ENCODE measurements at regions not wholly inside any gene's neighbourhood (a gene's known extent, or its start where the extent isn't known, plus 50 kb on each side); places are given as distances from the start of the nearest gene placed in this dataset.

GRCh38 chr7:120043250-120043649, 229.7 kb upstream of the KCND2 start:
- CTCF ChIA-PET = no interaction called here
- intact Hi-C loops (cut with micrococcal nuclease) = no loop called here
- H3K4me1 Mint-ChIP-seq (ENCODE audit: insufficient read depth, unreplicated experiment) = no peaks in the 10 kb centered on the region

GRCh38 chr7:120052884-120053382, 220.0 kb upstream of the KCND2 start:
- Mint-ChIP-seq H3K9me3 (ENCODE audit: unreplicated experiment) (no peaks in the 10 kb centered on the region), H3K27me3 (ENCODE audit: insufficient read depth, unreplicated experiment) (no peaks in the 10 kb centered on the region), H3K36me3 (ENCODE audit: insufficient read depth, unreplicated experiment) (no peaks in the 10 kb centered on the region), H3K27ac (ENCODE audit: low read depth, unreplicated experiment) (no peak overlapping the region), H3K4me1 (ENCODE audit: insufficient read depth, unreplicated experiment) (no peaks in the 10 kb centered on the region), H3K4me3 (ENCODE audit: unreplicated experiment) (no peak overlapping the region)
- BruUV-seq (replicated peaks) = no TSS peak
- peak; percentile 24 for DNase-seq (ENCODE audit: unreplicated experiment)
- ChIA-PET CTCF (no interaction called here), POLR2A (no interaction called here)
- intact Hi-C loops (cut with micrococcal nuclease) = no loop called here
- TF ChIP-seq CTCF (IDR thresholded peaks at IDR 0.05; ENCODE audit: unreplicated experiment) = no peak

More at GRCh38 chr7:120043250-120043649, 229.7 kb upstream of the KCND2 start:
- no peaks in the 10 kb centered on the region for H3K27me3 Mint-ChIP-seq (ENCODE audit: insufficient read depth, unreplicated experiment)
- TF ChIP-seq CTCF (IDR thresholded peaks at IDR 0.05; ENCODE audit: unreplicated experiment) = no peak
- DNase-seq (ENCODE audit: unreplicated experiment) = no peak
- H3K36me3 Mint-ChIP-seq (ENCODE audit: insufficient read depth, unreplicated experiment) = no peaks in the 10 kb centered on the region
- POLR2A ChIA-PET = no interaction called here
- BruUV-seq (replicated peaks) = no TSS peak
- H3K27ac Mint-ChIP-seq (ENCODE audit: low read depth, unreplicated experiment) = no peak overlapping the region
- no peak overlapping the region for H3K4me3 Mint-ChIP-seq (ENCODE audit: unreplicated experiment)
- no peaks in the 10 kb centered on the region for H3K9me3 Mint-ChIP-seq (ENCODE audit: unreplicated experiment)

DNA sequence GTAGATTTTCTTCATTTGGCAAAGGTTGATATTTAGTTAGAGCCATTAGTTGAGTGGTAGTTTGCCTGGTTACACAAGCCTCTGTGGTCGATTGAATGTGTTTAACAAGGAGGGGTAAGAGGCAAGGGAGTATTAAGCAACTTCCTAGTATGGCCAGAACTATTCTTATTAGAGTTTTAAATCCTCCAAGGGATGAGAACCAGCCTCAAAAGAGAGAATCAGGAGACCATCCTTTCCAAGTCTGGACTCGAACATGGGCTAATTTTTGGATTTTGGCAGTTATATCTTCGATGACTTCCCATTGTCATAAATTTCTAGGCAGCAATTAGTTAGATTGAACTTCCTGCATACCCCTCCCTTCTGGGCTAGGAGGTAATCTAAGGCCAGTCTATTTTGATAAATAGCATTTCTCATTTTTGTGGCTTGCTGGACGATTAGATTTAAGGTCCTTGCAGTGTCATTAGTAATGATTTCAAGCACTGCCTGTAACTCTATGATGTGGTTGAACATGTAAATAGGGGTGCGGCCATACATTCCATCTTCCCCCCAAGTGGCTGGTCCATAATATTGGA, 219.5 kb upstream of the KCND2 start:
- CTCF ChIA-PET = no interaction called here
- no peaks in the 10 kb centered on the region for H3K4me1 Mint-ChIP-seq (ENCODE audit: insufficient read depth, unreplicated experiment)
- H3K27ac Mint-ChIP-seq (ENCODE audit: low read depth, unreplicated experiment) = no peak overlapping the region
- H3K27me3 Mint-ChIP-seq (ENCODE audit: insufficient read depth, unreplicated experiment) = no peaks in the 10 kb centered on the region
- DNase-seq (ENCODE audit: unreplicated experiment) = no peak
- no peak overlapping the region for H3K4me3 Mint-ChIP-seq (ENCODE audit: unreplicated experiment)
- H3K36me3 Mint-ChIP-seq (ENCODE audit: insufficient read depth, unreplicated experiment) = no peaks in the 10 kb centered on the region
- no peaks in the 10 kb centered on the region for H3K9me3 Mint-ChIP-seq (ENCODE audit: unreplicated experiment)
- POLR2A ChIA-PET = no interaction called here
- TF ChIP-seq CTCF (IDR thresholded peaks at IDR 0.05; ENCODE audit: unreplicated experiment) = no peak
- no TSS peak for BruUV-seq (replicated peaks)
- intact Hi-C loops (cut with micrococcal nuclease) = no loop called here

DNA sequence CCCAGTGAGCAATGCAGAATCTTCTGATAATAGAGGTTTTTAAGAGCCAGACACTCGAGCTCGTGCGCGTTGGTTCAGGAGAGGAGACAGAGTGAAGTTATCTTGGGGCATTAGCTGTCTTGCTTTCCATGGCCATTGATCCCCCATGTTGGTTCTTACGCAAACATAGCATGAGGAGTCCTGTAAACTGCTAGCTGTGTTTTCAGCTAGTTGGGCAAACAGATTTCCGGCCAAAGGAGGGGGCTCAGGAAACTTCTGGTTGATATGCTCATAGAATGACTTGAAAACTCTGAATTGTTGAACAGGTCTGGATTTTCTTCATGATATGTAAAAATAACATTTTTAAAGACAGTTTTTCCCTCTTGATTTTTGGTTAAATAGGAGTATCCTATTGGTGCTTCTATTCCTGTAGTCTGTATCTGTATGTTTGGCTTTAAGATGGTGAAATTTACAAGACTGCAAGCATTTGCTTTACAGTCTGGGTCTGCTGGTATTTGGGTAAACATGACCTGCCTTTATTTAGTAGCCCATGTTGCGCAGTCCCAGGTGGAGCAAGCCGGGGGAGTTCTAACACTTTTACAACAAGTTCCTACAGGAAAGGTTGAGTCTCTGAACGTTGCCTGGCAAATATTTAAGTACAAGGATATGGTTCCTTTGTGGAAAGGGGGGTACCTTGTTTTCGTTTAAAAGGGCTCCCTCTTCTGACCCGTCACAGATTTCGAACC, 218.4 kb upstream of the KCND2 start:
- Mint-ChIP-seq H3K27ac (ENCODE audit: low read depth, unreplicated experiment) (no peak overlapping the region), H3K9me3 (ENCODE audit: unreplicated experiment) (no peaks in the 10 kb centered on the region), H3K4me3 (ENCODE audit: unreplicated experiment) (no peak overlapping the region), H3K27me3 (ENCODE audit: insufficient read depth, unreplicated experiment) (no peaks in the 10 kb centered on the region), H3K4me1 (ENCODE audit: insufficient read depth, unreplicated experiment) (no peaks in the 10 kb centered on the region), H3K36me3 (ENCODE audit: insufficient read depth, unreplicated experiment) (no peaks in the 10 kb centered on the region)
- no peak for TF ChIP-seq CTCF (IDR thresholded peaks at IDR 0.05; ENCODE audit: unreplicated experiment)
- intact Hi-C loops (cut with micrococcal nuclease) = no loop called here
- POLR2A ChIA-PET = no interaction called here
- CTCF ChIA-PET = interaction anchor here (0.6 kb wide), 1 partner anchor 179 kb away, joined by 3 read pairs; no protein-coding TSS in a partner anchor
- BruUV-seq (replicated peaks) = no TSS peak
- DNase-seq (ENCODE audit: unreplicated experiment) = no peak

Data from MCF 10A (cell line).